HEK293 (cell line): ENCODE measurements at regions not wholly inside any gene's neighbourhood (a gene's known extent, or its start where the extent isn't known, plus 50 kb on each side); places are given as distances from the start of the nearest gene placed in this dataset.

ENCODE experiments used
- HOXA7 ChIP-seq: sonication (generic); formaldehyde crosslinking; IDR thresholded peaks from 2 replicates; pipeline ENCODE4 v1.8.1; 2022; ENCODE audit warnings: missing genetic modification reagents, borderline replicate concordance
- ZNF133 ChIP-seq: fragments of 450-650 bp; formaldehyde crosslinking; IDR thresholded peaks from 2 replicates; pipeline ENCODE4 v1.5.1; 2016; ENCODE audit warnings: missing biosample characterization, missing genetic modification characterization
- ZNF555 ChIP-seq: fragments of 450-650 bp; formaldehyde crosslinking; conservative IDR thresholded peaks from 2 replicates; pipeline ENCODE4 v1.5.1; 2017; ENCODE audit warnings: missing biosample characterization, mild to moderate bottlenecking, missing genetic modification characterization, inconsistent platforms
- ZNF837 ChIP-seq: fragments of 450-650 bp; formaldehyde crosslinking; IDR thresholded peaks from 2 replicates; pipeline ENCODE4 v1.5.1; 2016; ENCODE audit warnings: missing biosample characterization, missing genetic modification characterization
- TF ChIP-seq, protein P1 (sequence below): fragments of 450-650 bp; formaldehyde crosslinking; IDR thresholded peaks from 2 replicates; pipeline ENCODE4 v1.5.1; 2016; ENCODE audit warnings: missing biosample characterization, missing genetic modification characterization

DNA sequence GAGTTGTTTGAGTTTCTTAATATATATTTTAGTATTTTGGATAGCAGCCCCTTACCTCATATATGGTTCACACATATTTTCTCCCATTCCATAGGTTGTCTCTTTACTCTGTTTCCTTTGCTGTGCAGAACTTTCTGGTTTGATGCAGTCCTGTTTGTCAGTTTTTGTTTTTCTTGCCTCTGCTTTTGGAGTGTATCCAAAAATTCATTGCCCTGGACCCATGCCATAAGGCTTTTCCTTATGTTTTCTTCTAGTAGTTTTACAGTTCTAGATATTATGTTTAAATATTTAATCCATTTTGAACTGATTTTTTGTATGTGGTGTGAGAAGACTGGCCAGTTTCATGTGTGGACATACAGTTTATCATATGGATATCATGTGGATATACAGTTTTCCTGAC, 58.5 kb upstream of the NUDT6 start:
- TF ChIP-seq ZNF837 (tag by site-specific recombination) (no peak), ZNF133 (tag by site-specific recombination) (no peak), ZNF555 (tag by site-specific recombination) (no peak), HOXA7 (CRISPR knock-in tag) (no peak)
- TF ChIP-seq, protein P1, sequence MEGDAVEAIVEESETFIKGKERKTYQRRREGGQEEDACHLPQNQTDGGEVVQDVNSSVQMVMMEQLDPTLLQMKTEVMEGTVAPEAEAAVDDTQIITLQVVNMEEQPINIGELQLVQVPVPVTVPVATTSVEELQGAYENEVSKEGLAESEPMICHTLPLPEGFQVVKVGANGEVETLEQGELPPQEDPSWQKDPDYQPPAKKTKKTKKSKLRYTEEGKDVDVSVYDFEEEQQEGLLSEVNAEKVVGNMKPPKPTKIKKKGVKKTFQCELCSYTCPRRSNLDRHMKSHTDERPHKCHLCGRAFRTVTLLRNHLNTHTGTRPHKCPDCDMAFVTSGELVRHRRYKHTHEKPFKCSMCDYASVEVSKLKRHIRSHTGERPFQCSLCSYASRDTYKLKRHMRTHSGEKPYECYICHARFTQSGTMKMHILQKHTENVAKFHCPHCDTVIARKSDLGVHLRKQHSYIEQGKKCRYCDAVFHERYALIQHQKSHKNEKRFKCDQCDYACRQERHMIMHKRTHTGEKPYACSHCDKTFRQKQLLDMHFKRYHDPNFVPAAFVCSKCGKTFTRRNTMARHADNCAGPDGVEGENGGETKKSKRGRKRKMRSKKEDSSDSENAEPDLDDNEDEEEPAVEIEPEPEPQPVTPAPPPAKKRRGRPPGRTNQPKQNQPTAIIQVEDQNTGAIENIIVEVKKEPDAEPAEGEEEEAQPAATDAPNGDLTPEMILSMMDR (tag by site-specific recombination): no peak
